Large intestine (tissue), 3 donors: ENCODE measurements at regions not wholly inside any gene's neighbourhood (a gene's known extent, or its start where the extent isn't known, plus 50 kb on each side); places are given as distances from the start of the nearest gene placed in this dataset.
"Not testable (repeated sequence)": the region's sequence is repeated elsewhere in the genome, so short reads cannot be mapped to it uniquely, and the experiment has no call there.

ENCODE experiments used
- DNase-seq, 2 donors: peaks; one replicate each; pipeline versions ENCODE4 v3.0.0 to v3.0.0-alpha.2; 2013
- H3K27ac ChIP-seq: one replicate; pipeline ENCODE4 v1.5.1; 2013; ENCODE audit warnings: low read length
- H3K27me3 ChIP-seq: 2 replicates; pipeline ENCODE4 v1.6.1; 2013; ENCODE audit warnings: low read length; ENCODE audit not compliant: control insufficient read depth, insufficient read depth
- H3K36me3 ChIP-seq: 2 replicates; pipeline ENCODE4 v1.6.1; 2013; ENCODE audit warnings: low read length; ENCODE audit not compliant: control insufficient read depth, insufficient read depth
- H3K4me1 ChIP-seq: one replicate; pipeline ENCODE4 v1.6.1; 2013; ENCODE audit warnings: low read length; ENCODE audit not compliant: control insufficient read depth, insufficient read depth
- H3K4me3 ChIP-seq: one replicate; pipeline ENCODE4 v1.5.1; 2013; ENCODE audit warnings: low read length
- H3K9me3 ChIP-seq: one replicate; pipeline ENCODE4 v1.6.1; 2013; ENCODE audit warnings: mild to moderate bottlenecking, low read depth, low read length, moderate library complexity; ENCODE audit not compliant: control insufficient read depth
- WGBS: methylation state at CpG from one replicate; pipeline ENCODE4 v1.1.5; 2013; ENCODE audit warnings: low lambda C conversion rate; ENCODE audit not compliant: insufficient coverage; 5-methylcytosine and 5-hydroxymethylcytosine counted together

DNA sequence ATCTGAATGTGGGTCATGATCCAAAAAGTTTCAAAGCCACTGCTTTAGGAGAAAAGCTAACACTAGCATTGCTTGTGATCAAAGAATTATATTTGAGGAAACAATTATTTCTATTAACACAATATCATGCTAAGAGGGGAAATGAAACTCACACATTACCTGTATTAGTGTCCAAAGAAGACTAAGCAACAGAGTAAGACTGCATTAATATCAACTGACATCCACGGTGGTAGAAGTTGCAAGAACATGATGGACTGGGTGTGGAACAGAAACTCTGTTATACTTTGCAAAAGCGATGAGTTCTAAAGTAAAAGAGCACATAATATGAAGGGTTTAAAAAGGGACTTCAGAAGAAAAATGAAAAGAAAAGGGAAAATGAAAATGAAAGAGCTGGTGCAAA, 648.3 kb upstream of the NECTIN3 start:
- 100% methylated on average over 2 of the region's 2 CpGs for WGBS
- no peaks in the 10 kb centered on the region for H3K36me3 ChIP-seq
- no peaks in the 10 kb centered on the region for H3K9me3 ChIP-seq
- H3K4me3 ChIP-seq = no peak overlapping the region
- no peaks in the 10 kb centered on the region for H3K4me1 ChIP-seq
- no peaks in the 10 kb centered on the region for H3K27me3 ChIP-seq
- H3K27ac ChIP-seq = no peak overlapping the region
- DNase-seq = no peak

DNA sequence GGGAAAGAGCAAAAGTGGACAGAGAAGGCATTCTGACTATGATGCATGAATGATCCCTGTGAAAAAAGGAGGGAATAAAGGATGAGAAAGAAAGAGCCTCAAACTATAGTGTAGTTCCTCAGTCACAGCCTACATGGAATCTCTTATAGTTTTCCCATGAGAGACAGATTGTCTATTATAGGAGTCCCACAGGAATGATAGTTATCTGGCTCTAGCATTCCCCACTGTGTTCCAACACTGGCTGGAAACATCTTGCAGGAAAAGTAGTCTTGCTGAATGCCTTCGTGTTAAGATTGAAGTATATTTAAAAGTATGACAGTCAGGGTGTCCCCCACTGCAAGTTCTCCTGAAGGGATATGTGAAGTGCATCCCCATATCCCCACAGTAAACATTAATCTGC, 641.5 kb upstream of the NECTIN3 start:
- Histone ChIP-seq H3K4me3 (no peak overlapping the region), H3K27ac (no peak overlapping the region), H3K9me3 (no peaks in the 10 kb centered on the region), H3K36me3 (no peaks in the 10 kb centered on the region), H3K27me3 (no peaks in the 10 kb centered on the region), H3K4me1 (no peaks in the 10 kb centered on the region)
- no CpG with 5 or more reads among the region's 1 CpG for WGBS
- DNase-seq = no peak

DNA sequence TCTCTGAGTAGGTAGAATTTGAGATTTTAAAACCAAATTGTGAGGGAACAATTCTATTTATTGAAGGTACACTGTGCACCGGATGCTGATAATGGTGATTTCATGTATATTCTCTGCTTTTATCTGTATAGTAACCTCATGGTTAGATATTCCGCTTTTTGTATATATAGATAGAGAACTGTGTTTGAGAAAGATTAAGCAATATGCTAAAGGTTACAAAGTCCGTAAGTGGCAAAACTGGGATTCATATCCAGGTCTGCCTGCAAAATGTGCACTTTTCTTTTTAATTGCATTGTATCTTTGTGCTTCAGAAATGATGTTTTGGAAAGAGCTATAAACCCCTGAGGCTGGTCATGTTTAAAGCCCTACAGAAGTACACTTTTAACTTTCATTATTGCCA, 635.4 kb upstream of the NECTIN3 start:
- Histone ChIP-seq H3K27ac (no peak overlapping the region), H3K27me3 (no peaks in the 10 kb centered on the region), H3K4me3 (no peak overlapping the region), H3K4me1 (peaks cover 2% of the 10 kb centered on the region), H3K36me3 (no peaks in the 10 kb centered on the region), H3K9me3 (peaks cover 3% of the 10 kb centered on the region)
- peak; percentile 19 to 58 for DNase-seq
- 25% methylated on average over 2 of the region's 3 CpGs for WGBS

DNA sequence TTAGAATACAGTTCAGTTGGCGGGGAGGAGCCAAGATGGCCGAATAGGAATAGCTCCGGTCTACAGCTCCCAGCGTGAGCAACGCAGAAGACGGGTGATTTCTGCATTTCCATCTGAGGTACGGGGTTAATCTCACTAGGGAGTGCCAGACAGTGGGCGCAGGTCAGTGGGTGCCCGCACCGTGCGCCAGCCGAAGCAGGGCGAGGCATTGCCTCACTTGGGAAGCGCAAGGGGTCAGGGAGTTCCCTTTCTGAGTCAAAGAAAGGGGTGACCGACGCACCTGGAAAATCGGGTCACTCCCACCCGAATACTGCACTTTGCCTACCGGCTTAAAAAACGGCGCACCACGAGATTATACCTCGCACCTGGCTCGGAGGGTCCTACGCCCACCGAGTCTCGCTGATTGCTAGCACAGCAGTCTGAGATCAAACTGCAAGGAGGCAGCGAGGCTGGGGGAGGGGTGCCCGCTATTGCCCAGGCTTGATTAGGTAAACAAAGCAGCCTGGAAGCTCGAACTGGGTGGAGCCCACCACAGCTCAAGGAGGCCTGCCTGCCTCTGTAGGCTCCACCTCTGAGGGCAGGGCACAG, 631.5 kb upstream of the NECTIN3 start:
- H3K4me3 ChIP-seq, DNase-seq, H3K36me3 ChIP-seq, H3K9me3 ChIP-seq, H3K27ac ChIP-seq, H3K27me3 ChIP-seq, H3K4me1 ChIP-seq: not testable (repeated sequence)
- 100% methylated on average over 1 of the region's 30 CpGs for WGBS

DNA sequence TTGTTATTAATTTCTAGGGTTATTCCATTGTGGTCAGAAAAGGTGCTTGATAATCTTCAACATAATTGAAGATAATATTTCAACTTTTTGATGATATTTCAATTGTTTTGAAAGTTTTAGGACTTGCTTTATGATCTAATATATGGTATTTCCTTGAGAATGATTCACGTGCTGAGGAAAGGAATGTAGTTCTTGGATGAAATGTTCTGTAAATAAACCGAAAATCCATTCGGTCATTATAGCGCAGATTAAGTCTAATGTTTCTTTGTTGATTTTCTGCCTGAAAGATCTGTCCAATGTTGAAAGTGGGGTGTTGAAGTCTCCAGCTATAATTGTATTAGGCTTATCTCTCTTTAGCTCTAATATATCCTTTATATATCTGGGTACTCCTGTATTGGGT, 617.5 kb upstream of the NECTIN3 start:
- DNase-seq = no peak
- Histone ChIP-seq H3K27ac (no peak overlapping the region), H3K4me3 (no peak overlapping the region), H3K9me3 (no peaks in the 10 kb centered on the region), H3K4me1 (no peaks in the 10 kb centered on the region), H3K36me3 (no peaks in the 10 kb centered on the region), H3K27me3 (no peaks in the 10 kb centered on the region)
- 94% methylated on average over 3 of the region's 4 CpGs for WGBS

DNA sequence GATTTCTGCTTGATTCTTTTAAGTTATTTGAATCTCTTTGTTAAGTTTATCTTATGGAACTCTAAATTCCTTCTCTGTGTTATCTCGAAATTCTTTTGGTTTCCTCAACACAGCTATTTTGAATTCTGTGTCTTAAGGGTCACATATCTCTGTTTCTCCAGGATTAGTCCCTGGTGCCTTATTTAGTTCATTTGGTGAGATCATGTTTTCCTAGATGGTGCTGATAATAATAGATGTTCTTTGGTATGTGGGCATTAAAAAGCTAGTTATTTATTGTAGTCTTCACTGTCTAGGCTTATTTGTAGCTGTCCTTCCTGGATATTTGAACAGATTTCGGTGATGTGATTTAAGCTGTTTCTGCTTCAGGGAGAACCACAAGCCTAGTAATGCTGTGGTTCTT, 615.6 kb upstream of the NECTIN3 start:
- no peak for DNase-seq
- no peaks in the 10 kb centered on the region for H3K36me3 ChIP-seq
- 100% methylated on average over 1 of the region's 2 CpGs for WGBS
- no peak overlapping the region for H3K27ac ChIP-seq
- H3K27me3 ChIP-seq = no peaks in the 10 kb centered on the region
- no peak overlapping the region for H3K4me3 ChIP-seq
- H3K4me1 ChIP-seq = no peaks in the 10 kb centered on the region
- H3K9me3 ChIP-seq = no peaks in the 10 kb centered on the region

DNA sequence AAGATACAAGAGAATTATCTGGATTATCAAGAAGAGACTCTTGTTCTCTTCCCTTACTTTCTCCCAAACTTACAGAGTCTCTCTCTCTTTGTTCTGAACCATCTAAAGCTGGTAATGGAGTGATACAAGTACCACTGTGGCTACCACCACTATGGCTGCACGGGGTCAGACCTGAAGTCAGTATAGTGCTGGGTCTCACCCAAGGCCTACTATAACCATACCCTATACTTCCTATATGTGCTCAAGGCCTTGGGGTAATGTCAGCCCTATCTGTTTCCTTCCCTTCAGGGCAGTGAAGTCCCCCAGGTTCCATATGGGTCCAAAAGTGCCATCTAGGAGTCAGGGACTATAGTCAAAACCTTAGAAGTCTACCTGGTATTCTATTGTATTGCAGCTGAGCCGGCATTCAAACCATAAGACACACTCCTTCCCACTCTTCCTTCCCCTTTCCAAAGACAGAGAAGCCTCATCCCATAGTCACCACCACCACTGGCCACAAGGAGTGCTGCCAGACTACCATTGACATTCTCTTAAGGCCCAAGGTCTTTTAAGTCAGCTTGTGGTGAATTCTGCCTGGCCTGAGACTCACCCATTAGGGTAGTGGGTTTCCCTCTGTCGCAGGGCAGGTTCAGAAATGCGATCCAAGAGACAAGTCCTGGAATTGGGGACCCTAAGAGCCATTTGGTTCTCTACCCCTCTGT, 615.0 kb upstream of the NECTIN3 start:
- no peak overlapping the region for H3K4me3 ChIP-seq
- no peak overlapping the region for H3K27ac ChIP-seq
- H3K36me3 ChIP-seq = no peaks in the 10 kb centered on the region
- DNase-seq = no peak
- H3K4me1 ChIP-seq = no peaks in the 10 kb centered on the region
- no peaks in the 10 kb centered on the region for H3K9me3 ChIP-seq
- WGBS = no CpG with 5 or more reads among the region's 4 CpGs
- no peaks in the 10 kb centered on the region for H3K27me3 ChIP-seq

DNA sequence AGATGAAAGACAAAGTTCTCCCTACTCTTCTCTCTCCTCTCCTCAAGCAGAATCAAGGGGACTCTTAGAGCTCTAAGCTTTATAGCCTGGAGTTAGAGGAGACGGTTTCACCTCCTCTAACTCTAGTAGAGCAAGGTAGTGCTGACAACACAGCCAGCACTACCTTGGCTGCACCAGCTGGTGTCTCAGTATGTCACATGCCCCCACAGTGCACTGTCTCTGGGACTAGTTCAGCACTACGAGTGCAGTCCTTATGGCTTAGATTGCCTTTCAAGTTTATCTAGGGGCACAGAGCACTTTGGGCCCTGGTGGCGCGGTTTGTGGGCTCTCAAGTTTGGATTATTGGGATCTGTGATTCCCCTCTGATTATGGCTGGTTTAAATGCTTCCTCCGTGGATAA, 614.1 kb upstream of the NECTIN3 start:
- no peak overlapping the region for H3K27ac ChIP-seq
- no peaks in the 10 kb centered on the region for H3K4me1 ChIP-seq
- no peak overlapping the region for H3K4me3 ChIP-seq
- H3K27me3 ChIP-seq = no peaks in the 10 kb centered on the region
- DNase-seq = peak in 1 of 2 donors; percentile 9
- H3K36me3 ChIP-seq = no peaks in the 10 kb centered on the region
- no CpG with 5 or more reads among the region's 5 CpGs for WGBS
- H3K9me3 ChIP-seq = no peaks in the 10 kb centered on the region

DNA sequence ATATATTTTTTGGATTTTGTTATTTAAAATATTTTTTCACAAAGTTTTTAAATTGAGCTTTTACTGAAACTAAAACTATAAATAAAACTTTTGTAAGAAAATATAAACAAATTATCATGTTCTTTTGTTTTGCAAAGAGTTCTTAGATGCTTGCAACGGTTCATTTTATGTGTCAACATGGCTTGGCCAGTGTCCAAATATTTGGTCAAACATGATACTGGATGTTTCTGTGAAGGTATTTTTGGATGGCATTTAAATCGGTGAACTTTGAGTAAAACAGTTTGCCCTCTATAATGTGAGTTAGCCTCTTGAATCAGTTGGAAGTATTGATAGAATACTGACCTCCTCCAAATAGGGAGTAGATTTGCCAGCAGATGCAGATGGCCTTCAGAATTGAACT, 612.6 kb upstream of the NECTIN3 start:
- no peaks in the 10 kb centered on the region for H3K36me3 ChIP-seq
- H3K27ac ChIP-seq = no peak overlapping the region
- H3K9me3 ChIP-seq = no peaks in the 10 kb centered on the region
- H3K4me3 ChIP-seq = no peak overlapping the region
- WGBS = no CpG with 5 or more reads among the region's 2 CpGs
- no peaks in the 10 kb centered on the region for H3K27me3 ChIP-seq
- no peaks in the 10 kb centered on the region for H3K4me1 ChIP-seq
- no peak for DNase-seq

DNA sequence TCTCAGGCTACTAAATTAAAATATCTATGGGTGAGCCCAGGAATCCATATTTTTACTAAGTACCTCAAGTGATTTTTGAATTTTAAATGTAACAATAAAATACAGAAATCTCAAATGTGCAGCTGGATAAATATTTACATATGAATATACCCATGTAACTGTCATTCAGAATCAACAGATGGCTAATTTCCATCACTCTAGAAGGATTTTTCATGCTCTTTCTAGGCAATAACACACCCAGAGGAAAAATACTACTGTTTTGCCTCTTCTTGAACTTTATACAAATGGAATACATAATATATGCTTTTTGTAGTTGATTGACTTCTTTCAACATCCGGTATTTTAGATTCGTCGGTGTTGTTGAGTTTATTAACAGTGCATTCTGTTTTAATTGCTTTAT, 601.3 kb upstream of the NECTIN3 start:
- no peaks in the 10 kb centered on the region for H3K9me3 ChIP-seq
- WGBS = no CpG with 5 or more reads among the region's 3 CpGs
- no peaks in the 10 kb centered on the region for H3K36me3 ChIP-seq
- H3K4me1 ChIP-seq = no peaks in the 10 kb centered on the region
- H3K27me3 ChIP-seq = no peaks in the 10 kb centered on the region
- H3K27ac ChIP-seq = no peak overlapping the region
- H3K4me3 ChIP-seq = no peak overlapping the region
- DNase-seq = no peak

DNA sequence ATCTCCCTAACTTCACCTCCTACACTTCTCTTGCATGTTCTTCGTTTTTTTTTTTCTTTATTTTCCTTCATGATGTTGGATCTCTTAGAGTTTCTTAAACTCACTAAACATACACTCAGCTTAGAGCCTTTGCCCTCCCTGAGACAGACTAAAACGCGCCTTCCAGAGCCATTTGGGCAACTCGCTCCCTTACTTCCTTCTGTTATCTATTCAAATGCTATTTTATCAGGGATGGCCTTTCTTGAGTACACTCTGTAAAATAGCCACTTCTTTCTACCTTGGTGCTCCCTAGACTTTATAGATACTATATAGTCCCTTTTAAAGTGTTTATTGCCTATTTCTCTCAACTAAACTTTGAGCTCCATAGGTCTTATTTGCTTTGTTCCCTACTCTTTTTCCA, 598.2 kb upstream of the NECTIN3 start:
- H3K27ac ChIP-seq = no peak overlapping the region
- no peaks in the 10 kb centered on the region for H3K9me3 ChIP-seq
- WGBS = 33% methylated on average over 1 of the region's 4 CpGs
- no peaks in the 10 kb centered on the region for H3K36me3 ChIP-seq
- H3K4me3 ChIP-seq = no peak overlapping the region
- peak in 1 of 2 donors; percentile 13 for DNase-seq
- H3K27me3 ChIP-seq = no peaks in the 10 kb centered on the region
- H3K4me1 ChIP-seq = no peaks in the 10 kb centered on the region
